HepG2 (cell line): ENCODE measurements at regions not wholly inside any gene's neighbourhood (a gene's known extent, or its start where the extent isn't known, plus 50 kb on each side); places are given as distances from the start of the nearest gene placed in this dataset.

Experiments used
- ATAC-seq: fragments of 200-7000 bp; cut with Tn5 transposase; 3 replicates; pipeline ENCODE4 v1.9.1; 2020; ENCODE audit warnings: mild to moderate bottlenecking, moderate library complexity
- BruUV-seq: library from RNA; stranded (reverse); fragments of 400-500 nt; replicated peaks from 2 replicates; lab custom pipeline; 2021; lab: Mats Ljungman, UMichigan
- CTCF ChIA-PET: fragments of 300-600 bp; formaldehyde crosslinking; extraction: SDS; loops from one replicate; lab custom pipeline; 2021; ENCODE audit warnings: low total read pairs, inconsistent platforms, low intra/inter-chr PET ratio; lab: Yijun Ruan, JAX
- POLR2A ChIA-PET: fragments of 350-600 bp; sonication (Branson Sonifier 250); formaldehyde crosslinking; loops from one replicate; lab custom pipeline; 2020; ENCODE audit warnings: antibody characterized with exemption, inconsistent platforms; lab: Yijun Ruan, JAX
- DNase-seq: peaks from one replicate; pipeline ENCODE4 v3.0.0-alpha.2; 2015; ENCODE audit warnings: low spot score
- FAIRE-seq: peaks from 3 replicates; lab custom pipeline; 2011; peaks lifted over from hg19 to GRCh38; lab: Jason Lieb, UNC
- H2AFZ ChIP-seq: one replicate; pipeline ENCODE4 v1.6.1; 2011; ENCODE audit warnings: low read length, inconsistent platforms
- H3K27ac ChIP-seq: fragments of 300-600 bp; 3 replicates; pipeline ENCODE4 v1.8.0; 2011; ENCODE audit warnings: mixed run types, mild to moderate bottlenecking, mixed read lengths, low read length, inconsistent platforms; ENCODE audit not compliant: insufficient read depth; ENCODE audit errors: extremely low read length
- H3K27me3 ChIP-seq, 2 experiments: fragments of 200-600 bp in 1 of 2; 2 replicates in 1 of 2; 3 replicates in 1 of 2; pipeline versions ENCODE4 v1.6.0 to v1.8.0; 2011; ENCODE audit warnings: low read length in 2 of 2, mild to moderate bottlenecking in 2 of 2, moderate library complexity in 2 of 2, inconsistent platforms in 1 of 2; ENCODE audit not compliant: insufficient read depth in 2 of 2, control insufficient read depth in 1 of 2
- H3K36me3 ChIP-seq, 2 experiments: fragments of 200-600 bp in 1 of 2; replicated peaks in 1 of 2; 2 replicates in 1 of 2; 3 replicates in 1 of 2; pipeline versions ENCODE4 v1.5.1 to v1.8.0; 2011; ENCODE audit warnings: low read length in 2 of 2, inconsistent platforms in 1 of 2; ENCODE audit not compliant: insufficient read depth in 2 of 2, control insufficient read depth in 1 of 2
- H3K4me1 ChIP-seq: 2 replicates; pipeline ENCODE4 v1.5.1; 2012; ENCODE audit warnings: low read length, inconsistent platforms; ENCODE audit not compliant: insufficient read depth
- H3K4me2 ChIP-seq: 2 replicates; pipeline ENCODE4 v1.6.0; 2011; ENCODE audit warnings: low read depth, low read length, inconsistent platforms
- H3K4me3 ChIP-seq, 3 experiments: fragments of 200-600 bp in 1 of 3; sonication (generic), shearing (Covaris generic) in 1 of 3; replicated peaks in 1 of 3; 2 replicates each; pipeline ENCODE4 v1.5.1; 2011 to 2016; ENCODE audit warnings: low read length in 3 of 3, inconsistent platforms in 2 of 3, low read depth in 2 of 3, mild to moderate bottlenecking in 2 of 3, control low read depth in 1 of 3, mixed read lengths in 1 of 3; ENCODE audit not compliant: insufficient read depth in 1 of 3
- H3K79me2 ChIP-seq: one replicate; pipeline ENCODE4 v1.6.1; 2011; ENCODE audit warnings: low read length, inconsistent platforms; ENCODE audit not compliant: insufficient read depth
- H3K9ac ChIP-seq: 2 replicates; pipeline ENCODE4 v1.6.0; 2011; ENCODE audit warnings: mild to moderate bottlenecking, low read depth, low read length, inconsistent platforms; ENCODE audit not compliant: insufficient read depth
- H3K9me3 ChIP-seq: 2 replicates; pipeline ENCODE4 v1.5.1; 2012; ENCODE audit warnings: mild to moderate bottlenecking, low read length
- H4K20me1 ChIP-seq: 2 replicates; pipeline ENCODE4 v1.6.0; 2011; ENCODE audit warnings: inconsistent platforms, mild to moderate bottlenecking, low read length, moderate library complexity; ENCODE audit not compliant: insufficient read depth
- ATM ChIP-seq: fragments of 450-650 bp; IDR thresholded peaks from 2 replicates; pipeline ENCODE4 v1.7.1; 2017; ENCODE audit warnings: mild to moderate bottlenecking, borderline replicate concordance
- HNRNPH1 ChIP-seq: fragments of 200-400 bp; formaldehyde crosslinking; optimal IDR thresholded peaks from 2 replicates; pipeline ENCODE3; 2017; ENCODE audit warnings: mild to moderate bottlenecking, low read depth, low read length
- HNRNPL ChIP-seq: fragments of 200-400 bp; formaldehyde crosslinking; IDR thresholded peaks from 2 replicates; pipeline ENCODE4 v1.6.1; 2017; ENCODE audit warnings: mild to moderate bottlenecking, low read depth, low read length
- KLF9 ChIP-seq: IDR thresholded peaks from 2 replicates; pipeline ENCODE4 v1.6.1; 2016; ENCODE audit warnings: low read depth
- KMT2A ChIP-seq: sonication (generic); formaldehyde crosslinking; IDR thresholded peaks from 2 replicates; pipeline ENCODE4 v1.4.0; 2020; ENCODE audit warnings: missing genetic modification reagents
- MAFG ChIP-seq: sonication (generic); formaldehyde crosslinking; IDR thresholded peaks from 2 replicates; pipeline ENCODE4 v1.5.1; 2020; ENCODE audit warnings: mild to moderate bottlenecking, missing genetic modification reagents
- NR1H2 ChIP-seq: sonication (generic); formaldehyde crosslinking; IDR thresholded peaks from 2 replicates; pipeline ENCODE4 v1.8.1; 2022; ENCODE audit warnings: low read depth, missing genetic modification reagents, borderline replicate concordance
- NR2F6 ChIP-seq, 2 experiments: IDR thresholded peaks; 2 replicates each; pipeline ENCODE4 v1.6.1; 2016; ENCODE audit warnings: antibody characterized with exemption in 1 of 2, mild to moderate bottlenecking in 1 of 2
- PAWR ChIP-seq: sonication (generic); formaldehyde crosslinking; IDR thresholded peaks from 2 replicates; pipeline ENCODE4 v1.4.0; 2020; ENCODE audit warnings: missing genetic modification reagents, mild to moderate bottlenecking, borderline replicate concordance
- SNRNP70 ChIP-seq: fragments of 200-400 bp; formaldehyde crosslinking; IDR thresholded peaks from 2 replicates; pipeline ENCODE4 v1.6.1; 2017; ENCODE audit warnings: mild to moderate bottlenecking, low read depth, low read length, moderate library complexity
- ZFX ChIP-seq: sonication (generic); formaldehyde crosslinking; IDR thresholded peaks from 2 replicates; pipeline ENCODE4 v1.4.0; 2020; ENCODE audit warnings: mild to moderate bottlenecking, low read depth, missing genetic modification reagents, moderate library complexity
- ZMYM3 ChIP-seq: sonication (generic); formaldehyde crosslinking; IDR thresholded peaks from 2 replicates; pipeline ENCODE4 v1.5.1; 2020; ENCODE audit warnings: mild to moderate bottlenecking, missing genetic modification reagents
- ZNF777 ChIP-seq: sonication (generic); formaldehyde crosslinking; IDR thresholded peaks from 2 replicates; pipeline ENCODE4 v1.4.0; 2020; ENCODE audit warnings: missing genetic modification reagents
- ZSCAN29 ChIP-seq: sonication (generic); formaldehyde crosslinking; conservative IDR thresholded peaks from 2 replicates; pipeline ENCODE4 v1.4.0; 2020; ENCODE audit warnings: mild to moderate bottlenecking, missing genetic modification reagents
- ZSCAN30 ChIP-seq: sonication (generic); formaldehyde crosslinking; IDR thresholded peaks from 2 replicates; pipeline ENCODE4 v1.5.0; 2020; ENCODE audit warnings: mild to moderate bottlenecking, missing genetic modification reagents
- WGBS: methylation state at CpG from one replicate; pipeline ENCODE4 v1.1.6; 2017; ENCODE audit warnings: low lambda C conversion rate; 5-methylcytosine and 5-hydroxymethylcytosine counted together
- in situ Hi-C: cut with HindIII; loops from 2 replicates; pipeline ENCODE4 v1.10.0; 2017; ENCODE audit warnings: low pct_unique_long_range_greater_than_20kb; ENCODE audit not compliant: extremely low pct_ligation_motif_present
- intact Hi-C: fragments of 100-400 bp; cut with micrococcal nuclease; formaldehyde crosslinking; loops from one replicate; pipeline ENCODE4 v1.10.0; 2022; ENCODE audit not compliant: unreplicated experiment
- TF ChIP-seq, protein P1 (sequence below): IDR thresholded peaks from 2 replicates; pipeline ENCODE4 v1.6.1; 2016; ENCODE audit warnings: control low read depth
- TF ChIP-seq, protein P2 (sequence below): IDR thresholded peaks from 2 replicates; pipeline ENCODE4 v1.6.1; 2016; ENCODE audit warnings: missing compliant biosample characterization, missing genetic modification reagents, borderline replicate concordance

DNA sequence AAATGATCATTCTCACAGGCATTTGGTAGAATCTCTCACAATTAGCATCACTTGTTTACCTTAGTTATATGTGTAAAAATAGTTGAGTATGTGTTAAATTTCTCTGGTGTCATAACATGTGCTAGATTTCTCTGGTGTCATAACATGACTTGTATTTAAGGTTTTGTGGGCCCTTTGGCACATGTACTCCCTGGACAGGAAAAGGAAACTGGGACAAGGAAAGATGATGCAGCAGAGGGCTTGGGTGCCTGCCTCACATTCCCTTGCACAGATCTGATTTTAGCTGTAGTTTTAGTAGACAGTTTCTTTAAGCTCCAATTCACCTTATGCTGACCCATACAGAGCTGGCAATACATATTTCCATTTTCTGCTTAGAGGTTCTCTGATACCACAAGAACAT is 726.0 kb downstream of the C4orf33 start (continued):
- TF ChIP-seq PAWR (CRISPR knock-in tag) (no peak), ZNF777 (CRISPR knock-in tag) (no peak)

DNA sequence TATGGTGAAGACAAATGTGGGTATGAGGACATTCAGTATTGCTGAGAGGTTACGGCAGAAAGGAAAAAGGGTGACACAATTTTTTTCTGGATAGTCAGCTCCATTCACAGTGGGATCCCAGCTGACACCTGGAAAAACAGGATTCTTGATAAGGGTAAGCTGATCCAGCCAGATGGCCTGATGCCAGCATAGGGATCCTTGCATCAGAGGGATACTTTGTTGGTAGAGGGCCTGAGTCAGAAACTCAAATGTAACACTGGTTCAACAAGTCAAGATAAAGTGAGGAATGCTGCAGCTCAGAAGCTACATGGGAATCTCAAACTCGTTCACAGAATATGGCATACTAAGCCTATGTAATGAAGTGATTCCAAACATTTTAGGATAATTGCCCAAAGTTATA is 726.7 kb downstream of the C4orf33 start:
- Histone ChIP-seq H3K27ac (no peak overlapping the region), H3K79me2 (no peaks in the 10 kb centered on the region), H2AFZ (no peak overlapping the region), H3K27me3 (no peaks in the 10 kb centered on the region), H3K9me3 (no peaks in the 10 kb centered on the region), H3K36me3 (no peaks in the 10 kb centered on the region), H3K4me3 (no peak overlapping the region), H4K20me1 (no peaks in the 10 kb centered on the region), H3K9ac (no peak overlapping the region), H3K4me2 (no peak overlapping the region), H3K4me1 (no peaks in the 10 kb centered on the region)
- no peak for DNase-seq
- ChIA-PET CTCF (no interaction called here), POLR2A (no interaction called here)
- in situ Hi-C loops, result no loop called here
- FAIRE-seq, result no peak
- intact Hi-C loops, result no loop called here
- WGBS, result 38% methylated on average over 2 of the region's 2 CpGs
- no TSS peak for BruUV-seq
- ATAC-seq, result no peak
- TF ChIP-seq KMT2A (CRISPR knock-in tag) (no peak), ATM (no peak), SNRNP70 (no peak), HNRNPH1 (no peak), HNRNPL (no peak), ZMYM3 (CRISPR knock-in tag) (no peak), MAFG (CRISPR knock-in tag) (no peak), ZSCAN30 (CRISPR knock-in tag) (no peak), ZFX (CRISPR knock-in tag) (no peak), NR2F6 (IDR thresholded peaks at IDR 0.05) (no peak), NR2F6 (CRISPR knock-in tag; IDR thresholded peaks at IDR 0.05) (no peak), ZSCAN29 (CRISPR knock-in tag) (no peak), NR1H2 (CRISPR knock-in tag) (no peak), KLF9 (no peak)
- TF ChIP-seq, protein P1, sequence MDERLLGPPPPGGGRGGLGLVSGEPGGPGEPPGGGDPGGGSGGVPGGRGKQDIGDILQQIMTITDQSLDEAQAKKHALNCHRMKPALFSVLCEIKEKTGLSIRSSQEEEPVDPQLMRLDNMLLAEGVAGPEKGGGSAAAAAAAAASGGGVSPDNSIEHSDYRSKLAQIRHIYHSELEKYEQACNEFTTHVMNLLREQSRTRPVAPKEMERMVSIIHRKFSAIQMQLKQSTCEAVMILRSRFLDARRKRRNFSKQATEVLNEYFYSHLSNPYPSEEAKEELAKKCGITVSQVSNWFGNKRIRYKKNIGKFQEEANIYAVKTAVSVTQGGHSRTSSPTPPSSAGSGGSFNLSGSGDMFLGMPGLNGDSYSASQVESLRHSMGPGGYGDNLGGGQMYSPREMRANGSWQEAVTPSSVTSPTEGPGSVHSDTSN (CRISPR knock-in tag), result no peak
- TF ChIP-seq, protein P2, sequence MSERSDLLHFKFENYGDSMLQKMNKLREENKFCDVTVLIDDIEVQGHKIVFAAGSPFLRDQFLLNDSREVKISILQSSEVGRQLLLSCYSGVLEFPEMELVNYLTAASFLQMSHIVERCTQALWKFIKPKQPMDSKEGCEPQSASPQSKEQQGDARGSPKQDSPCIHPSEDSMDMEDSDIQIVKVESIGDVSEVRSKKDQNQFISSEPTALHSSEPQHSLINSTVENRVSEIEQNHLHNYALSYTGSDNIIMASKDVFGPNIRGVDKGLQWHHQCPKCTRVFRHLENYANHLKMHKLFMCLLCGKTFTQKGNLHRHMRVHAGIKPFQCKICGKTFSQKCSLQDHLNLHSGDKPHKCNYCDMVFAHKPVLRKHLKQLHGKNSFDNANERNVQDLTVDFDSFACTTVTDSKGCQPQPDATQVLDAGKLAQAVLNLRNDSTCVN (CRISPR knock-in tag), result no peak
